ENCODE measurements at regions not wholly inside any gene's neighbourhood (a gene's known extent, or its start where the extent isn't known, plus 50 kb on each side); places are given as distances from the start of the nearest gene placed in this dataset.

DNA sequence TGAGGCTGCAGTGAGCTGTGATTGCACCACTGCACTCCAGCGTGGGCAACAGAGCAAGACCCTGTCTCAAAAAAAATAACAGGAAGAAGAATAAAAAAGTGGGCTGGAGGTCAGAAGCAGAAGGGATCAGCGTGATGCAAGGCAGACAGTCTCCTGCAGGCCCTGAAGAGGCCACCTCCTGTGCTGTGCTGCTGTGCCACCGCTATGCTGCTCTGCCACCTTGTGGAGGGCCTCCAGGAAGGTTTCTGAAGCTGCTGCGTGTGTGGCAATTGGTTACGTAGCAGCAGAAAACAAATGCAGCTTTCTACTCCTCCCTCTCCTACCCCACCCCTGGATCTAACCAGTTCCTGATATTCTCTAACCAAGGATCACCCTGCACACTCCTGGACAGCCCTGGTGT, 815.5 kb downstream of the KCNJ18 start:
- Histone ChIP-seq H3K4me2 (ENCODE audit: low read length) (no peak overlapping the region), H4K20me1 (ENCODE audit: insufficient read depth) (no peaks in the 10 kb centered on the region), H3K9me3 (ENCODE audit: low read length) (peaks cover 13% of the 10 kb centered on the region), H3K9ac (ENCODE audit: low read length) (no peak overlapping the region), H3K4me3 (ENCODE audit: low read length) (no peak overlapping the region), H3K27me3 (ENCODE audit: insufficient read depth, low read depth, low read length) (no peaks in the 10 kb centered on the region), H2AFZ (ENCODE audit: low read depth, low read length) (no peak overlapping the region), H3K9me2 (ENCODE audit: insufficient read depth, low read length) (no peaks in the 10 kb centered on the region), H3K79me2 (replicated peaks; ENCODE audit: insufficient read depth, low read length) (no peaks in the 10 kb centered on the region), H3F3A (ENCODE audit: insufficient read depth, low read length, poor library complexity, severe bottlenecking) (no peaks in the 10 kb centered on the region), H3K27ac (ENCODE audit: low read length) (no peak overlapping the region), H3K36me3 (ENCODE audit: insufficient read depth, low read length) (no peaks in the 10 kb centered on the region)
- TF ChIP-seq MXI1 (conservative IDR thresholded peaks at IDR 0.05; ENCODE audit: poor library complexity, severe bottlenecking) (no peak), SMC3 (conservative IDR thresholded peaks at IDR 0.05; ENCODE audit: poor library complexity) (no peak), EP300 (conservative IDR thresholded peaks at IDR 0.05; ENCODE audit: poor library complexity, severe bottlenecking) (no peak), RAD21 (conservative IDR thresholded peaks at IDR 0.05) (no peak), EZH2 (IDR thresholded peaks at IDR 0.05; ENCODE audit: borderline replicate concordance, insufficient read depth, low read length, poor library complexity, severe bottlenecking) (no peak), POLR2AphosphoS5 (IDR thresholded peaks at IDR 0.05) (no peak), TAF1 (IDR thresholded peaks at IDR 0.05; ENCODE audit: low read depth) (no peak)
- TF ChIP-seq, protein P1, sequence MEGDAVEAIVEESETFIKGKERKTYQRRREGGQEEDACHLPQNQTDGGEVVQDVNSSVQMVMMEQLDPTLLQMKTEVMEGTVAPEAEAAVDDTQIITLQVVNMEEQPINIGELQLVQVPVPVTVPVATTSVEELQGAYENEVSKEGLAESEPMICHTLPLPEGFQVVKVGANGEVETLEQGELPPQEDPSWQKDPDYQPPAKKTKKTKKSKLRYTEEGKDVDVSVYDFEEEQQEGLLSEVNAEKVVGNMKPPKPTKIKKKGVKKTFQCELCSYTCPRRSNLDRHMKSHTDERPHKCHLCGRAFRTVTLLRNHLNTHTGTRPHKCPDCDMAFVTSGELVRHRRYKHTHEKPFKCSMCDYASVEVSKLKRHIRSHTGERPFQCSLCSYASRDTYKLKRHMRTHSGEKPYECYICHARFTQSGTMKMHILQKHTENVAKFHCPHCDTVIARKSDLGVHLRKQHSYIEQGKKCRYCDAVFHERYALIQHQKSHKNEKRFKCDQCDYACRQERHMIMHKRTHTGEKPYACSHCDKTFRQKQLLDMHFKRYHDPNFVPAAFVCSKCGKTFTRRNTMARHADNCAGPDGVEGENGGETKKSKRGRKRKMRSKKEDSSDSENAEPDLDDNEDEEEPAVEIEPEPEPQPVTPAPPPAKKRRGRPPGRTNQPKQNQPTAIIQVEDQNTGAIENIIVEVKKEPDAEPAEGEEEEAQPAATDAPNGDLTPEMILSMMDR (IDR thresholded peaks at IDR 0.05; ENCODE audit: poor library complexity, severe bottlenecking), result no peak
- TF ChIP-seq, protein P2, sequence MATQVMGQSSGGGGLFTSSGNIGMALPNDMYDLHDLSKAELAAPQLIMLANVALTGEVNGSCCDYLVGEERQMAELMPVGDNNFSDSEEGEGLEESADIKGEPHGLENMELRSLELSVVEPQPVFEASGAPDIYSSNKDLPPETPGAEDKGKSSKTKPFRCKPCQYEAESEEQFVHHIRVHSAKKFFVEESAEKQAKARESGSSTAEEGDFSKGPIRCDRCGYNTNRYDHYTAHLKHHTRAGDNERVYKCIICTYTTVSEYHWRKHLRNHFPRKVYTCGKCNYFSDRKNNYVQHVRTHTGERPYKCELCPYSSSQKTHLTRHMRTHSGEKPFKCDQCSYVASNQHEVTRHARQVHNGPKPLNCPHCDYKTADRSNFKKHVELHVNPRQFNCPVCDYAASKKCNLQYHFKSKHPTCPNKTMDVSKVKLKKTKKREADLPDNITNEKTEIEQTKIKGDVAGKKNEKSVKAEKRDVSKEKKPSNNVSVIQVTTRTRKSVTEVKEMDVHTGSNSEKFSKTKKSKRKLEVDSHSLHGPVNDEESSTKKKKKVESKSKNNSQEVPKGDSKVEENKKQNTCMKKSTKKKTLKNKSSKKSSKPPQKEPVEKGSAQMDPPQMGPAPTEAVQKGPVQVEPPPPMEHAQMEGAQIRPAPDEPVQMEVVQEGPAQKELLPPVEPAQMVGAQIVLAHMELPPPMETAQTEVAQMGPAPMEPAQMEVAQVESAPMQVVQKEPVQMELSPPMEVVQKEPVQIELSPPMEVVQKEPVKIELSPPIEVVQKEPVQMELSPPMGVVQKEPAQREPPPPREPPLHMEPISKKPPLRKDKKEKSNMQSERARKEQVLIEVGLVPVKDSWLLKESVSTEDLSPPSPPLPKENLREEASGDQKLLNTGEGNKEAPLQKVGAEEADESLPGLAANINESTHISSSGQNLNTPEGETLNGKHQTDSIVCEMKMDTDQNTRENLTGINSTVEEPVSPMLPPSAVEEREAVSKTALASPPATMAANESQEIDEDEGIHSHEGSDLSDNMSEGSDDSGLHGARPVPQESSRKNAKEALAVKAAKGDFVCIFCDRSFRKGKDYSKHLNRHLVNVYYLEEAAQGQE (IDR thresholded peaks at IDR 0.05; ENCODE audit: borderline replicate concordance), result no peak

DNA sequence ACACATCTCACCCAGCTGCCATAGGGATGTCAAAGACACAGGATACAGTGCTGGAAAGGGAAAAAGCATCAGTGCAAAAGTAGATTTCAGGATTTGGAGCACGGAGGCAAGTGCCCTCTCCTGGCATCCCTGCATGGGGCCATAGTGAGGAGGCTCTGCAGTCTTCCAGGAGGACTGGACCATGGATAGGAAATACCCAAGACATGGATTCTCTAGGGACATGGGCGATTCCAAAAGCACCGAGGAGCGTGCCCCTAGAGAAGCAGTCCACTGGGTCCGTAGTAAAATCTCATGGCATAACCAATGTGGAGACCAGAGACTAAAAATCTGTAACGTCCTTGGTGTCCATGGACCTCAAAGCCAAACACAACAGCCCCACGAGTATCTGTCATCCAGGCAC, 818.2 kb downstream of the KCNJ18 start:
- H4K20me1 ChIP-seq (ENCODE audit: insufficient read depth), result no peaks in the 10 kb centered on the region
- H3K79me2 ChIP-seq (replicated peaks; ENCODE audit: insufficient read depth, low read length), result no peaks in the 10 kb centered on the region
- H3K4me2 ChIP-seq (ENCODE audit: low read length), result no peak overlapping the region
- no peak overlapping the region for H2AFZ ChIP-seq (ENCODE audit: low read depth, low read length)
- no peaks in the 10 kb centered on the region for H3K9me2 ChIP-seq (ENCODE audit: insufficient read depth, low read length)
- H3F3A ChIP-seq (ENCODE audit: insufficient read depth, low read length, poor library complexity, severe bottlenecking), result no peaks in the 10 kb centered on the region
- H3K4me3 ChIP-seq (ENCODE audit: low read length), result no peak overlapping the region
- no peaks in the 10 kb centered on the region for H3K36me3 ChIP-seq (ENCODE audit: insufficient read depth, low read length)
- H3K27ac ChIP-seq (ENCODE audit: low read length), result no peak overlapping the region
- peaks cover 5% of the 10 kb centered on the region for H3K9me3 ChIP-seq (ENCODE audit: low read length)
- no peak for TF ChIP-seq EP300 (conservative IDR thresholded peaks at IDR 0.05; ENCODE audit: poor library complexity, severe bottlenecking)
- no peak for TF ChIP-seq TAF1 (IDR thresholded peaks at IDR 0.05; ENCODE audit: low read depth)
- TF ChIP-seq RAD21 (conservative IDR thresholded peaks at IDR 0.05), result no peak
- no peak for TF ChIP-seq POLR2AphosphoS5 (IDR thresholded peaks at IDR 0.05)
- TF ChIP-seq, protein P1 (IDR thresholded peaks at IDR 0.05; ENCODE audit: poor library complexity, severe bottlenecking), result no peak
- TF ChIP-seq EZH2 (IDR thresholded peaks at IDR 0.05; ENCODE audit: borderline replicate concordance, insufficient read depth, low read length, poor library complexity, severe bottlenecking), result no peak
- no peak for TF ChIP-seq SMC3 (conservative IDR thresholded peaks at IDR 0.05; ENCODE audit: poor library complexity)
- no peak for TF ChIP-seq MXI1 (conservative IDR thresholded peaks at IDR 0.05; ENCODE audit: poor library complexity, severe bottlenecking)
- TF ChIP-seq, protein P2 (IDR thresholded peaks at IDR 0.05; ENCODE audit: borderline replicate concordance), result no peak
- no peak overlapping the region for H3K9ac ChIP-seq (ENCODE audit: low read length)
- no peaks in the 10 kb centered on the region for H3K27me3 ChIP-seq (ENCODE audit: insufficient read depth, low read depth, low read length)
